Sigmoid colon (tissue), 4 donors: ENCODE measurements at regions not wholly inside any gene's neighbourhood (a gene's known extent, or its start where the extent isn't known, plus 50 kb on each side); places are given as distances from the start of the nearest gene placed in this dataset.

Experiments
- CTCF ChIP-seq, 4 experiments: fragments of 450-650 bp in 3 of 4; fragments of 200-600 bp in 1 of 4; IDR thresholded peaks; one replicate each; pipeline ENCODE4 v1.5.1; 2016 to 2019; ENCODE audit warnings: antibody characterized with exemption in 4 of 4, mild to moderate bottlenecking in 3 of 4, moderate library complexity in 2 of 4
- EP300 ChIP-seq, 4 donors: sonication (generic); formaldehyde crosslinking; IDR thresholded peaks; one replicate each; pipeline ENCODE4 v1.6.1; 2017; ENCODE audit warnings: antibody characterized with exemption in 4 of 4
- POLR2A ChIP-seq, 2 donors: fragments of 450-650 bp; IDR thresholded peaks; one replicate each; pipeline ENCODE4 v1.6.1; 2016; ENCODE audit warnings: antibody characterized with exemption in 2 of 2, mild to moderate bottlenecking in 2 of 2, moderate library complexity in 2 of 2
- POLR2AphosphoS5 ChIP-seq, 4 donors: sonication (generic); formaldehyde crosslinking; IDR thresholded peaks; one replicate each; pipeline ENCODE4 v1.6.1; 2017; ENCODE audit warnings: antibody characterized with exemption in 4 of 4

- TF ChIP-seq EP300 (IDR thresholded peaks at IDR 0.05) (no peak), POLR2AphosphoS5 (IDR thresholded peaks at IDR 0.05) (no peak), CTCF (IDR thresholded peaks at IDR 0.05) (no peak), POLR2A (IDR thresholded peaks at IDR 0.05) (no peak)
These were observed 188.8 kb upstream of the POT1 start for GRCh38 chr7:125118444-125118843.
